Limb (tissue), 2 donors: ENCODE measurements at regions not wholly inside any gene's neighbourhood (a gene's known extent, or its start where the extent isn't known, plus 50 kb on each side); places are given as distances from the start of the nearest gene placed in this dataset.
"Not testable (repeated sequence)": the region's sequence is repeated elsewhere in the genome, so short reads cannot be mapped to it uniquely, and the experiment has no call there.

Source experiments
- DNase-seq, 2 donors: peaks; one replicate each; pipeline ENCODE4 v3.0.0-alpha.2; 2016; ENCODE audit errors: extremely low spot score in 2 of 2

DNA sequence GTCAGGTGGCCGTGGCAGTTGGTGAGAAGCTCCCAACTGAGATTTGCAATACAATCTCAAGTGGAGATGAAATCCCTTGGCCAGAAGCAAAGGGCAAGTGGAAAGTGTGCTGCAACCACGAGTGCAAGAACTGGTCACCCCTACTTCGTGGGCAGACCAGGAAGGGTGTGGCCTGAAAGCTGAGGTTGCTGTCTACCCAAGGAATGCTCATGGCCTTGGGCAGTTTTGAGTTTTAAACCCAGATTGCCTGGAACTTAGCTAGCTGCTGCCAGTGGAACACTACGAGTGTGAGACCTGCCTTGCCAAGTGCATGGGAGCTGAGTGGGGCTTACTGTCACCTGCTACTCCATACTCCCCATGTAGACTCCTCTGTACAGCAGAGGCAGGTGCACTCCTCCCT lies 113.3 kb upstream of the FAT3 start:
- DNase-seq, result no peak

DNA sequence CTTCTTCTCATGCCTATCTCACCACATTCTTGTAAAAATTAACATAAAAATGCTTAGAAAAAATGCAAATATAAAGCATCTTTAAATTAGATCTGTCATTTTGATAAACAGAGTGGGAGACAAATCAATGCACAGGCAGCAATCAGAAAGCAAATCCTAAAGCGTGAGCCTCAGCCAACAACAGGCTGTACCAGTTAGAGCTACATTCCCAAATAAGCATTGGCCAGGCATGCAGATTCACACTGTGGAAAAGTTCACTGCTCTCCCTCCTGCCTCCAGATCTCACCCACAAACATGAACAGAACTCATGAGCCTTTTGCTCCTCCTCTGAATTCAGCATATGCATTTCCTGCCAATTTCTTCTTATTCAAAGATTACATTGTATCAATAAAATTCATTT lies 115.2 kb upstream of the FAT3 start:
- DNase-seq, result no peak

DNA sequence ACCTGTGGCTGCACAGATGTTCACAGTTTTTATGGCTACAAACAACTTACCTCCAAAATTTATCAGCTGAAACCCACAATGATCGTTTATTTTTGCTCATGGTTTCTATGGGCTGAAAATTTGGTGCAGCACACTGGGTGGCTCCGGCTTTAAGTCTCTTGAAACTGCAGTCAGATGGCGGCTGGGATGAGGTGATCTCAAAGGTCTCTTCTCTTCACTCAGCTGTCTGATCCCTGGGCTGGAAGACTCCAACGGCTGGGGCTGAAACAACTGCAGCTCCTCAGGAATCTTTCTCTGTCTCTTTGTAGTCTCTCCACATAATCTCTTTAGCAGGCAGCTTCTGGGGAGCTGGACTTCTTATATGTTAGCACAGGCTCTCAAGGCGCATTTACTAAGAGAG lies 117.3 kb upstream of the FAT3 start:
- DNase-seq, result no peak

DNA sequence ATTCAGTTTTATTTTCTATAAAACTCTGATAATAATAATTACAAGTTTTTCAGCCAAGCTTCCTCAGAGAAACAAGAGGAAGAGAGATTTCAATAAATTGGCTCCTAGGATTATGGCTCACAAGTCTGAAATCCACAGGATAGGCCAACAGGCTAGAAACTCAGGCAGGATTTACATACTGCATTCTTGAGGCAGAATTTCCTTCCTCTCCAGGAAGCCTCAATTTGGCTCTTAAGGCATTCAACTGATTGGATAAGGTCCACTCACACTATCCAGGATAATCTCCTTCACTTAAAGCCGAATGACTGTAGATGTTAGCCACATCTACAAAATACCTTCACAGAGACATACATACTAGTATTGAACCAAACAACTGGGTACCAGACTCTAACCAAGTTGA lies 120.3 kb upstream of the FAT3 start:
- DNase-seq, result no peak

DNA sequence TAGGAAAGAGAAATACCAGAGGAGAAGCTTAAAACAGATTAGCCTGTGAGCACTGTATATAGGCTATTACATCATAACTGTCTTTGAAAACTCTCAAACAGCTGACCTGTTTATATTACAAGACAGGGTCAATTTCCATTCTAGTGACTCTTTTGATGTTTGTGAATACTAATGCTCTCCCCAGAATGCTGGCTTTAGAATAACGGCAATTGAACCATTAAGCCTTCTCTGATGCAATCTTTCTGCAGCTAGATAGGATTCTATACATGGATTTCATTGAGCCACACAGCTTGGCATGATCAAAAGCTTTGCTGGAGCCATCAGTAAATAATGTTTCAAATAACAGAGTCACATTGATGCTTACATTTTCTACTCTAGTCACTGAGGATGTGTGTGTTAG lies 122.7 kb upstream of the FAT3 start:
- DNase-seq, result no peak

DNA sequence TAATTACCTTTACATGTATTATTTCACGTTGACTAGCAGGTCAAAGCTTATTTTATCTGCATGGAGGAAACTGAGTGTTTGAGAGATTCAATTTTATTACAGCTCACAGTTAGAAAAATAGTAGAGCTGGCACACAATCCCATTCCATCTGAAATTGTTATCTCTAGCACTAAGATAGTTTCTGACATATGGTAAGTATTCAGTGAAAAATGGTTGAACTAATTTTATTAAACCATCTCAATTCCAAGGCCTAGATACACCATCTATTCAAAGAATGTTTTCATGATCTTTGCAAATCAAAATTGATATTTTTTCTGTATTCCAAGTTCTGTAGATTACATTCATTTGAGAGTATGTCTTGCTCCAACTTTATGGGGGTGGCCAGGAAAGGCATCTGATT lies 125.4 kb upstream of the FAT3 start:
- no peak for DNase-seq

DNA sequence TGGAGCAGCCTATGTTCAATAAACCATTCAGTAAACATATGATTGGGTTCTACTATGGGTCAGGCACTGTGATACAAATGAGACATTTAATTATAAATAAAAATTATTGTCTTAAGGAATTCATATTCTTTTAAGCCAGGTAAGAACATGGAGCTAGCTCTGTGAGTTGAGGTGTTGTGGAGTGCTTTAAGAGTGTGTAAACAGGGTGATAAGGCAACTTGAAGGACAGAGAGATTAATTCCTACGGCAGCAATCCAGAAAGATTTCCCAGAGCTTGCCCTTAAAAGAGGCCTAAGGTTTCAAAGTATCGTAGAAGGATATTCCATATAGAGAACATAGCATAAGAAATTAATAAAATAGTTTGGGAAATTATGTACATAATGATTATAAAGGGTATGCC lies 126.4 kb upstream of the FAT3 start:
- no peak for DNase-seq

DNA sequence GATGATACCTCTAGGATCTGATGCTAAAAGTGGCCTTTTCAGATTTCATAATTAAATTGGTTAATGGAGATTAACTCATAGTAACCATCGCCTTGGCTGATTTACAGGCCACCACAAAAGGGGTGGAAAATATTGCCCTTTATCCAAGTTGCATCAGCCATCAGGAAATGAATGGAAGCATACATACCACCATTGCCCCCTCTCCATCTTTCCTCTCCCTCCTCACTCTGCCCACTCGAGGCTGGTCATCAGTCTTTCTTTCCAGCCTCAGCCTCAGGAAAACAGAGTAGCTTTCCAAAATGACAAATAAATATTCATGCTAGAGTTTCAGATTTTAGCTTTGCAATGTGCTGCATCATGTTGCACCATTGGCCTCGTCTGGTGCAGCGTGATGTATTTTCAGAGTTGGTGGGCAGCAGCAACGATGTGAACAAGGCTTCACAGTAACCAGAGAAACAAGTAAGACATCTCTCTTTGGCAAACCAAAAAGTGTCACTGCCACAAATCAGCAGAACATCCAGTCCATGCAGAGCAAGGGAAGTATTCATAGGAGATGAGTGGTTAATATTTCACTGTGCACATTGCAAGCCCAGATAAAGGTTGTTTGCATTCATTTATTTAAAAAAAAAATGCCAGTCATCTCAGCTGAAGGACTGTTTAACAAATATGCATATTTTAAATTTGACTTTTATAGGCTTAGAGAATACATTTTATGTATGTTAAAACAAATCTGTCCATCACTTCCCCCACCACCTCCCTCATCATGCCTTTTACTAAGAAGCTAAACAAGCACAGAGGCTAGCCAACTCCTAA lies 136.7 kb upstream of the FAT3 start:
- DNase-seq, result no peak

DNA sequence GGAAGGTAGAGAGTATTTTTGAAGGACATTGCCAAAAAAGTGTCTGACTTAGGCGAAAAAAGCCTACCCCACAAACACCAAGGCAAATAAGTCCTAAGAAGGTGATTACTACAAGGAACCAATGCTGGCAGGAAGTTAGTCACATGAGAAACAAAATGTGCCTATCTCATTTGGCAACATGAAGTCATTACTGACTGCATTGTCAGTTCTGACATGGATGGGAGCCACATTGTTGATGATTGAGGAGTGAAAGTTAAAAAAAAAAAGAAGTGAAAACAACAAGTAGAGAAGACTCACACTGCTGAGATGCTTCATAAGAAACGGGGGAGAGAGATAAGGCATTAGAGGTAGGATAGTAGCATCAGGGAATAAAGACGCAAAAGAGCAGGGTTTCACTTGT lies 141.5 kb upstream of the FAT3 start:
- DNase-seq, result no peak

DNA sequence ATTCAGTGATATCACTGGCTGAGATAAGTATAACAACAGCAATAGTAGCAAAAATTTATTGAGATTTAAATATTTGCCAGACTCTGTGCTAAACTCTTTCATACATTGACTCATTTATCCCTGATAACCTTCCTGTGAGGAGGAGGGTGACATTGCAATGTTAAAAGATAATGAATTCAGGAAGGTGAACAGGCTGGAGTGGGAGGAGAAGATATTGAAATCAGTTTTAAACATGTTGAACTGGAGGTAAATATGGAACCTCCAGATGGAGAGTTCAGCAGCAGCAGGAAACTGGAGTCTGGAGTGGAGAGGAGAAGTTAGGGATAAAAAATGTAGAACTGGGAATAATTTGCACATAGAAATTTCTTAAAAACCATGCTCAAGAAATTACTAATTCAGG lies 142.0 kb upstream of the FAT3 start:
- no peak for DNase-seq

DNA sequence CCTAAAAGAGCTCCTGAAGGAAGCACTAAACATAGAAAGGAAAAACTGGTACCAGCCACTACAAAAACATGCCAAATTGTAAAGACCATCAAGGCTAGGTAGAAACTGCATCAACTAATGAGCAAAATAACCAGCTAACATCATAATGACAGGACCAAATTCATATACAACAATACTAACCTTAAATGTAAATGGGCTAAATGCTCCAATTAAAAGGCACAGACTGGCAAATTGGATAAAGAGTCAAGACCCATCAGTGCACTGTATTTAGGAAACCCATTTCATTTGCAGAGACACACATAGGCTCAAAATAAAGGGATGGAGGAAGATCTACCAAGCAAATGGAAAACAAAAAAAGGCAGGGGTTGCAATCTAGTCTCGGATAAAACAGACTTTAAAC lies 150.1 kb upstream of the FAT3 start:
- DNase-seq, result not testable (repeated sequence)

DNA sequence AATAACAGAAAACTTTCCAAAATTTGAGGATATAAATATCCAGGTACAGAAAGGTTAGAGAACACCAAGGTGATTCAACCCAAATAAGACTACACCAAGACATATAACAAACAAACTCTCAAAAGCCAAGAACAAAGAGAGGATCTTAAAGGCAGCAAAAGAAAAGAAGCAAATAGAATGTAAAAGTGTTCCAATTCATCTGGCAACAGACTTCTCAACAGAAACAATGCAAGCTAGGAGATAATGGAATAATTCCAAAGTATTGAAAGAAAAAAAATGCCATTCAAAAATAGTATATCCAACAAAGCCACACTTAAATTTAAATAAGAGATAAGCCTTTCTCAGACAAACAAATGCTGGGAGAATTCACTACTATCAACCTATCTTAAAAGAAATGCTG lies 153.0 kb upstream of the FAT3 start:
- no peak for DNase-seq

DNA sequence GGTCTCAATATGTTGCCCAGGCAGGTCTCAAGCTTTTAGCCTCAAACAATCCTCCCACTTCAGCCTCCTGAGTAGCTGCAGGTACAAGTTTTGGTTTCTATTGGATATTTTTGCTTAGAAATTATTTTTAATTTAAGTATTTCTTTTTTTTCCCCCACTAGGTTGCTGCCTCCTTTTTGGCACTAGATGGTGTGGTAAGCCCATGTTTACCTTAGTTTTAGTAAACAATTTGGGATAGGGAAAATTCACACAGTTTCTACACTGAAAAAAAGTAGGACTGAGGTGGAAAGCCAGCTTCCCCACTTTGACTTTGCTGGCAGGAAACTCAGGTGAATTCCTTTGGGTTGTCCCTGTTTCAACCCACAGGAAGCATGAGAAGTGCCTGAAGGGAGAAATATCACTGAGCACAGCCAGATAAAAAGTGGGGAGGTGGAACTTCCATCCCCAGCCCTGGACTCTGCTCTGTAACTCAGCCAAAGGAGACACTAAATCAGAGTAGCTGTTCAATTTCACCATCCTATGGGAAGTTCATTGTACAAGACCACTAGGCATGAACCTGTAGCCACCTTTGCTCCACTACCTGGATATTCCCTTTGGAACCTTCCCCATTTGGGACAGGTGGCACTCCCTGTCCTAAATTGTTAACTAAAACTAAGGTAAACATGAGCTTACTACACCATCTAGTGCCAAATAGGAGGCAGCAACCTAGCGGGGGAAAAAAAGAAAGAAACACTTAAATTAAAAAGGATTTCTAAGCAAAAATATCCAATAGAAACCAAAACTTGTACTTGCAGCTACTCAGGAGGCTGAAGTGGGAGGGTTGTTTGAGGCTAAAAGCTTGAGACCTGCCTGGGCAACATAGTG lies 154.4 kb upstream of the FAT3 start:
- no peak for DNase-seq

DNA sequence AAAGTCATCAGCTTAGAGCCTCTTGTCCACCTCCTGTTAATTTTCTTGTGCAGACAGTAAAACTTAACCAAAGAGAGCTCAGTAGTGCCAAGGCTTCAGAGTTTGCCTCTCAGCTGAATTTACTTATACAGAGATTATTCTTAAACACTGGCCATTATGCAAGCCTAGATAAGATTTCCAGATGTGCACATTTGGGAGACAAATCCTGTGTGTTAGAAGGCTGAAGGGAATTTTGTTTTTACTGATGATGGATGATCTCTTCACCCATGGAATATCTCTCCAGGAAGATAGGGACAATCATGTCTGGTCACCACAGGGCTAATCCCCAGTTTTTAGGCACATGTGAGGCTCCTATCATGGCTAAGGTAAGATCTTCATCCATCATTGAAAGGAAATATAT lies 157.6 kb upstream of the FAT3 start:
- no peak for DNase-seq

DNA sequence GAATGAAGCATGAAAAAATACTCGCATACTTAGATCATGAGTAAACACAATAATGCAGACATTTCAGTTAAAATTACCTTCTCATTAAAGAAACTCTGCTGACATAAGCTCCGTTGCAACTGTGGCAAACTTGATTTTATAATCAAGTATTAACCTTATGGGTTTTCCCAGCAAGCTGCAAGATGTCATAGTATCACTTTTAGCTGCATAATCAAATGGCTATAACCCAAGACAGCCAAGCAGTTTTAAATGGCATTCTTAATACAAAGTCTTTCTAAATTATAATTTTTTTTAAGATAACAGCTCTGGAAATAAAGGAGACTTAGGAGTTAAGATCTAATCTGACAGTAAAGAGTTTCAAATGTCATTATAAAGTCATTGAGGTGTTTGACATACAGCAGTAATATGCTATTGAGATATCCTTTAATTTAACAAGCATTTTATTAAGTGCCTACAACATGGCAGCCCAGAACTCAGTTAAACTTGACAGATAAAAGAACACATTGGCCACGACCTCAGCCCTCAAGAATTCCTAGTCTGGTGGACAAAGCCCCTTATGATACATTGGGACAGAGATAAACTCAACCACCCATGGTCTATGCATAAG lies 163.1 kb upstream of the FAT3 start:
- DNase-seq, result no peak

DNA sequence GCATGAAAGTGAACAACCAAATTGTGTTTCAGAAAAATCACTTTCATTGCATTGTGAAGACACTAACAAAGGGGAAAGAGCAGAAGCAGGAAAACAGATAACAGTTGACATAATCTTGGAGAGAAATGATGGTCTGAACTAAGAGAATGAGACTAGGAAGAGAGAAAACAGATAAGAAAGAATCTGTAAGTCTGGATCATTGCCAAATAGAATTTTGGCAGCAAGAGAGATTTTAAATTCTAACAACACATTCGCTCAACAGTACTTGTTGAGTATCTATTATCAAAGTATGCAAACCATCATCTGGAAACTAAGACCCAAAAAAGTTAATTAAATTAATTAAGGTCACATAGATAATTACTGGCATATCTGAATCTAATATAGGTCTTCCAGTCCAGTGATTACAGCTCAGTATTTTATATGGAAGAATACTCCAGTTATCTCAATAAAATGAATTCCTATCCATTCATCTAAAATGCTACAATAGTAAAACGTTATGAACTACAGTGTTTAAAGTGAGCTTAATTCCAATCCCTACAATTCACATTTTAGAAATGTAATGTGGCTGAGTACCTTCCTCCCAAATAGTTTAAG lies 166.7 kb upstream of the FAT3 start:
- DNase-seq, result no peak

DNA sequence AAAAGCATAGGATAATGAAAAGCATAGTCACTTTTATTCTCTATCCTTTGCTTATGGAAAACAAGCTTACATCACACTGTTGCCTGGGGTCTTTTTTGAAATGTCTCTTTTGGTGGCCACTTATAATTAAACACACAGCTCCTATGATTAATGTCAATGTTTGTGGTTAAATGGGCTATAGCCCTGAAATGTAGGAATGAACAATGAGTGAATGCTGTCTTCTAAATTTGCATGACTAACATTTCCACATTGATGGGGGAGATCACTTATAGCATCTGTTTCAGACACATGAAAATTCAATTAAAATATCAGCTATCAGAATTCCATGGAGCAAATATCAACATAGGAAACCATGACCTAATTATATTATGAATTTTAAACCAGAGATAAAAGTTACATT lies 171.4 kb upstream of the FAT3 start:
- DNase-seq, result no peak

DNA sequence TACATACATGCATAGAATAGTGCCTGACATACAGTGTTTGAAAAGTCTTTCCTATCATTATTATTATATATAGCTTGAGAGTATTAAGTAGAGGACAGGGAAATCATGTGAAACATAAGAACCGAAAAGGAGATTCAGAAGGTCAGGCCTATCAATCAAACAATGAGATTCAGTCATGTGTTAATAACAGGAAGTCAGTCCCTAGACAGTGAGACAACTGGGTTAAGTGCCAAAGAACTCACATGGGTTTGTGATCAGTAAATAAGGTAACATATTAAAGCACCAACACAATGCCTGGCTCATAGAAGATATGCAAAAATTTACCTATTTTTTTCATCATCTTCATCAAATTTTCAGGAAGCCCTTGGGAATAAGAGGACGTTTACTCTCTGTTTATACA lies 174.3 kb upstream of the FAT3 start:
- no peak for DNase-seq

DNA sequence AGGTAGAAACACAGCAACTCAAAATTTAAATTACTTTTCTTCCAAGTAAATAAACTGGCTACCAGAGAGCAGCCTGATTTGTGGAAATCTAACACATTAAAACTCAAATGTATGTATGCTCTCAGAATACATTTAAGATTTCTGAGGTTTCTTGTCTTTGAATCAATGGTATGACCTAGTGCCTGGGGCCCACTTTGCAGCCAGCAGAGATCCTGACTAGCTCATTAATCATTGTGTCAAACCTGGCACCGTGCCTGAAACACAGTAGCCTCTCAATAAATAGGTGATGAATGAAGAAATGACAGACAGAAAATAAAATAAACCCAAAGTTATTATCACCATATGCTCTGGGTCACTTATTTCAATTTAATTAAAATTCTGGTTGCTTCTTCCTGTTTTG lies 176.2 kb upstream of the FAT3 start:
- DNase-seq, result no peak

DNA sequence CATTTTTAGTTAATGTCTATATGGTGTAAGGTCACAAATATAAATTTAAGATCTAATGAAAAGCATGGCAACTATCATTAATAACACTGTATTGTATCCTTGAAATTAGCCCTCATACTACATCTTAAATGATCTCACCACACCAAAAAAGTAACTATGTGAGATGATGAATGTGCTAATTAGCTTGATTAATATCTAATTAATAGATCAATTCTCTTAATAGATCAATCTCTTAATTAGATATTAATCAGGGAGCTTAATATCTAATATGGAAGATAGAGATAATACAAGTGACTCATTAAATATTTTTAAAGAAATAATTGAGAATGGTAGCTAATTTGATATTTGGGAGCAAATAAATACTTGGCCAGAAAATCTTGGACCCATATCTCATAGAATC lies 178.5 kb upstream of the FAT3 start:
- no peak for DNase-seq

DNA sequence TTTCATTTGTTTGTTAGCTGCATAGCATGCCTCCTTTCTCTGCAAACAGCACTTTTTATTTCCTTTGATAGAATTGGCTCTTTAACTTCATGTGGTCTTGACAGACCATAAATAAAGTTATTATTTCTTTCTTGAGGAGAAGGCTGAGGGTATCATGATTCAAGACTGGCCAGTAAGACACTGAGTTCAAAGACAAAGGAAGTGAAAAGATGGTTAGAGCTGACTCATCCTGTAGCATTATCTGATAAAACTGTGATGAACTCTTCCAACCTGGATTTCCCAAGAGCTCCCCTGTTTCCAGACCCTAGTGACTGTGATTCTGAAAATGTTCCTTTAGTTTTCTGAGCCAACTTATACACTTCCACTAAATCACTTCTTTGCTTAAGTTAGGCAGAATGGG lies 179.3 kb upstream of the FAT3 start:
- DNase-seq, result no peak

DNA sequence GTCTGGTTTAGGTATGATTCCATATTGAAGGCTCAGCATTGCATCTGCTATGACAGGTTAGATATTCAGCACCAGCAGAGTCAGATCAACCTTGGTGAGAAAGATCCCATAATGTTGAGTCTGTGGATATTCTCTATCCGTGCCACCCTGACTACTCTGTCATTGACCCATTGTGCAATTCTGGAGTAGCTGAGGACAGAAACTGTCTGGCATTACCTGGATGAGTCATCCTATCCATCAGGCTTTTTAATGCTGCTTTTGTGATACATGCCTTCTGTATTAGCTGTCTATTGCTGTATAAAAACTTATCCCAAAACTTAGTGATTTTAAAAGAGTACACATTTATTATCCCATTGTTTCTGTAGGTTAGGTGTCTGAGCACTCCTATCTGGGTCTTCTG lies 189.1 kb upstream of the FAT3 start:
- no peak for DNase-seq
